Loucy (cell line): ENCODE measurements at regions not wholly inside any gene's neighbourhood (a gene's known extent, or its start where the extent isn't known, plus 50 kb on each side); places are given as distances from the start of the nearest gene placed in this dataset.
"Not testable (repeated sequence)": the region's sequence is repeated elsewhere in the genome, so short reads cannot be mapped to it uniquely, and the experiment has no call there.

Experiments
- EZH2phosphoT487 ChIP-seq: fragments of 200-600 bp; IDR thresholded peaks from 2 replicates; pipeline ENCODE4 v1.6.1; 2018; ENCODE audit warnings: antibody characterized with exemption, mild to moderate bottlenecking, moderate library complexity, borderline replicate concordance
- TF ChIP-seq, protein P1 (sequence below): fragments of 200-600 bp; sonication (generic); conservative IDR thresholded peaks from 2 replicates; pipeline ENCODE4 v1.5.1; 2014; ENCODE audit warnings: mild to moderate bottlenecking, antibody characterized with exemption, low read length

DNA sequence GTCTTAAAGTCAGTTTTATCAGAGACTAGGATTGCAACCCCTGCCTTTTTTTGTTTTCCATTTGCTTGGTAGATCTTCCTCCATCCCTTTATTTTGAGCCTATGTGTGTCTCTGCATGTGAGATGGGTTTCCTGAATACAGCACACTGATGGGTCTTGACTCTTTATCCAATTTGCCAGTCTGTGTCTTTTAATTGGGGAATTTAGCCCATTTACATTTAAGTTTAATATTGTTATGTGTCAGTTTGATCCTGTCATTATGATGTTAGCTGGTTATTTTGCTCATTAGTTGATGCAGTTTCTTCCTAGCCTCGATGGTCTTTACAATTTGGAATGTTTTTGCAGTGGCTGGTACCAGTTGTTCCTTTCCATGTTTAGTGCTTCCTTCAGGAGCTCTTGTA lies 93.3 kb upstream of the GALNT18 start:
- TF ChIP-seq, protein P1, sequence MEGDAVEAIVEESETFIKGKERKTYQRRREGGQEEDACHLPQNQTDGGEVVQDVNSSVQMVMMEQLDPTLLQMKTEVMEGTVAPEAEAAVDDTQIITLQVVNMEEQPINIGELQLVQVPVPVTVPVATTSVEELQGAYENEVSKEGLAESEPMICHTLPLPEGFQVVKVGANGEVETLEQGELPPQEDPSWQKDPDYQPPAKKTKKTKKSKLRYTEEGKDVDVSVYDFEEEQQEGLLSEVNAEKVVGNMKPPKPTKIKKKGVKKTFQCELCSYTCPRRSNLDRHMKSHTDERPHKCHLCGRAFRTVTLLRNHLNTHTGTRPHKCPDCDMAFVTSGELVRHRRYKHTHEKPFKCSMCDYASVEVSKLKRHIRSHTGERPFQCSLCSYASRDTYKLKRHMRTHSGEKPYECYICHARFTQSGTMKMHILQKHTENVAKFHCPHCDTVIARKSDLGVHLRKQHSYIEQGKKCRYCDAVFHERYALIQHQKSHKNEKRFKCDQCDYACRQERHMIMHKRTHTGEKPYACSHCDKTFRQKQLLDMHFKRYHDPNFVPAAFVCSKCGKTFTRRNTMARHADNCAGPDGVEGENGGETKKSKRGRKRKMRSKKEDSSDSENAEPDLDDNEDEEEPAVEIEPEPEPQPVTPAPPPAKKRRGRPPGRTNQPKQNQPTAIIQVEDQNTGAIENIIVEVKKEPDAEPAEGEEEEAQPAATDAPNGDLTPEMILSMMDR: not testable (repeated sequence)
- not testable (repeated sequence) for TF ChIP-seq EZH2phosphoT487
